Activated CD4-positive, alpha-beta T cell treated with anti-CD3 and anti-CD28 coated beads, Interleukin-2, amount 50 U/mL, for 4 hours (primary cell): ENCODE measurements at regions not wholly inside any gene's neighbourhood (a gene's known extent, or its start where the extent isn't known, plus 50 kb on each side); places are given as distances from the start of the nearest gene placed in this dataset.
"Not testable (repeated sequence)": the region's sequence is repeated elsewhere in the genome, so short reads cannot be mapped to it uniquely, and the experiment has no call there.

Source experiments
- DNase-seq, 2 experiments: peaks; one replicate each; pipeline ENCODE4 v3.0.0-alpha.2; 2020

DNA sequence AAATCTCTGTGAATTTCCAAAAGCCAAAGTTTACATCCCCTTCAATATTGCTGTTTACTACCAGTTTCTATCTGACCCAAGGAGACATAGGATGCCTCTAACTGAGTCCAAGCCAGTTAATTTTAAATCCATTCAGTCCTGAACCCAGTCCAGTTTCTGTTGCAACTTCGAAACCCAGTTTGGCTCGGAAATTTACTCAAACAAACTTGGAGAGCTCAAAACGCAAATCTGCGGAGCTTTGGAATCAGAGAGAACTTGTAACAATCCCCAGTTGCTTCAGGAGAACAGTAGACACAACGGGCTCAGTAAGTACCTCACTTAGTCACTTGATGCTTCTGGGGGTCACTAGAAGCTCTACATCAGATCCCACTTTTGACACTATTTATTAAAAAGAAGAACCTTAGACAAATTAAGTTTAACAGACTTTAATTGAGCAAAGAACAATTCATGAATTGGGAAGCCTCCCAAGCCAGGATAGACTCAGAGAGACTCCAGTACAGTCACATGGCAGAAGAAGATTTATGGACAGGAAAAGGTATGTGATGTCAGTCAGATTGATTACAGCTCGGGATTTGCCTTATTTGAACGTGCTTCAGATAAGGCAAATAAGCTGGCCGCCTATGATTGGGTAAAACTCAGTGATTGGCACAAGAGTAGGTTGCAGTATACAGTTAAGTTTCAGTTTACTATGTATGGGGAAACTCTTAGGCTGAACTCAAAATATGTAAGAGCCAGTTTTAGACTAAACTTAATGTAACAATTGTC, 118.0 kb downstream of the RFPL4B start:
- no peak for DNase-seq

DNA sequence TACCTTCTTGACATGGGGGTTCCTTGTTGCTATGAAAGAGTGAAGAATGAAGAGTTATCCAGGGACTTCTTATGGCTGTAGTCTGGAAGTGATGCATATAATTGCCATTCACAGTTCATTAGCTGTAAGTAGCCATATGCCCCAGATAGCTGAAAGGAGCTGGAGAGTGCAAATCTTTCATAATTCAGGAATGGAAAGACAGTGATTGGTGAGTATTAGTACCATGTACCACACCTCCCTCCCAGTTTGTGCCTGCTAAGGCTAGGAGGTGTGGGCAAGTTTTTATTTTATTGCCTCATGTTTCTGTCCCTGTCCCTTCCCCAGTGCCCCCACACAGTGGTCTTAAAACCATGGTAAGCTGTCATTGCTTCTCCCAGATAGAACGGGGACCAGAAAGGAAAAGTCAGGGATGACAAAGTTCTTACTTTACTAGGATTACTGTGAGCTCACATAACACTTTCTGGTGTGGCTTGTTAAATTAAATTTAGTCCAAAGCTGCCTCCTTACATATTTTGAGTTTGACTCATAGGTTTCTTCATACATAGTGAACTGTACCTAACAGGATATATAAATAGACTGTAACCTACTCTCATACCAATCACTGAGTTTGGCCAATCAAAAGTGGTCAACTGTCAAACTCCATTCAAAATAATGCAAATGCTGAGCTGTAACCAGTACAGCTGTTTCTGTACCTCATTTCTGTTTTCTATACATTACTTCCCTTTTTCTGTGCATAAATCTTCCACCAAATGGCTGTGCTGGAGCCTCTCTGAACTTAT, 119.4 kb downstream of the RFPL4B start:
- no peak for DNase-seq

DNA sequence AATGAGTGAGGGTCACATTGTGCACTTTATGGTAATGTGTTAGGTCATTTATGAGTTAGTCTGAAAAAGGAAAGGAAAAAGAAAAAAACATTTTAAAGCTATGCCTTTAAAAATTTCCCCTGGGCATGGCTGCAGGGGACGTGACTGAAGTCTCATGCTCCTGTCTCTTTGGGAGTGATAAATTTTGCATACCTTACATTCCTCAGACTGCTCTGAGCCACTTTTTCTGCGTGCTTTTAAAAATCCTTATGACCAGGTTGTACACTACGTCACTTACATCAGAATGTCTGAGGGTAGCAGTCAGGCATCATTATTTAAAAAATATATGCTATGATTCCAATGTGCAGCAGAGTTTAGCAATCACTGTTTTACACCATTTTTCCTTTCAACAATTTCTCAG, 121.2 kb downstream of the RFPL4B start:
- no peak for DNase-seq

DNA sequence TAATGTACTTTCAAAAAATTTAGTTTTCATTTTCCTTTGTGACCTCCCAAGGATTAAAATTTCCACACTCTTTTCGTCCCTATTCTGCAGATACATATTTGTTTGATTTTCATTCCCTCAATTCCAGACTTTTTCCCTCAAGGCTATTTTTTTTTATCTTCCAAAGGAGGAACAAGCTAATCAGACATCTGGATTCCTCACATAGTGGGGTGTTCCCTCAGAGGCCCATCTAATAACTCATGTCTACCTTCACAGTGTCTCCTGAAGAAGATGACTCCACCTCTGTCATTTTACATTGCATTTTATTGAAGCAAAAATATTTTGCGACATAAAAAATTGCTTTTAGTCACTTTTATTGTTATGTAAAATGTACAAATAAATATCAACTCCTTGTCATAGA, 122.2 kb downstream of the RFPL4B start:
- DNase-seq: no peak

DNA sequence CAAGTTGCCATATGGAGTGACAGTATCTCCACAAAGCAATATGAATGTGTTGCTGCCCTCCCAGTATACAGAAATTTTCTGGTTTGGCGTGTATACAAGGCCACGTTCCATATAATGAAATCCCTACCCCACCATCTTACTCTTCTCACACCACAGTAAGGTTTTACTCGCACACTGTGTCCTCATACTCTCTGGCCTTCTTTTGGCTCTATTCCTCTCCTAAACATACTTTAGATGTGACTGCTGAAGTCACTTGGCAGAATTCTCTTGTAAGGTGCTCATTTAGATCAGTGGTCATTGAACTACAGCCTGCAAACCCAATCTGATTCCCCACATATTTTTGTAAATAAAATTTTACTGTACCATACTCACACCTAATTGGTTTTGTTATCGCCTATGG, 123.2 kb downstream of the RFPL4B start:
- DNase-seq: no peak

DNA sequence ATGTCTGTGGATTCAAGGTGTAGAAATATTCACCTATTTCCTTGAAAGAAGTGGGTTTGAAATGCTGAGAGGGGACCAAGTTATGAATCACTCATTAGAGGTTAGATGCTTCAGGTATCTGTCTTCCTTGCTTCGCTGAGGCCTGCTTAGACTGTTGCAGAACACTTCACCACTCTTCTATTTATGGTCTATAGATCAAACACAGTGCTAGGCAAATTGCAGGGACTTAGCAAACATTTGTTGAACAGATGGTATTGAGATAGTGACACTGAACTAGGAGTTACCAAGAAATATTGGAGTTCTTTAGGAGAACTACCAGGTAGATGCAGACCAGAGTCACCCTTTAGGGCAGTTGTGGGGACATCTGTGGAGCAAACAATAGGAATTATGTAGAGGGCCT, 123.8 kb downstream of the RFPL4B start:
- no peak for DNase-seq

DNA sequence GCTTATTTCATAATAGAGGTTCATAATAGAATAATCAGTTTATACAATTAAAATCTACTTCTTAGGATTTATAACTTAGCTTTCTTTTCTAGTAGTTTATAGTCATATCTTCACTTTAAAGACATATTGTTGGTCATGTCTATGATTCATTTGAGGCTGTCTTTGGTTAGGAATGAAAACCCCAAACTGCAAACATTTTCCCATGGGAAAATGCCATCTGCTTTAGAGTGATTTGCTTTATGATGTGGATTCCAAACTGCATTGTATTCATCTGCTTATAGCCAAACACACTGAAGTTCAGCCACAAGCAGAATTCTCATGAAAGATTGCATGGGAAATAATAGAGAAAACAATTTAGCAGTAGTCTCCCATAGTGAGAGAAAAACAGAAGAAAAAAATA, 128.0 kb downstream of the RFPL4B start:
- no peak for DNase-seq

DNA sequence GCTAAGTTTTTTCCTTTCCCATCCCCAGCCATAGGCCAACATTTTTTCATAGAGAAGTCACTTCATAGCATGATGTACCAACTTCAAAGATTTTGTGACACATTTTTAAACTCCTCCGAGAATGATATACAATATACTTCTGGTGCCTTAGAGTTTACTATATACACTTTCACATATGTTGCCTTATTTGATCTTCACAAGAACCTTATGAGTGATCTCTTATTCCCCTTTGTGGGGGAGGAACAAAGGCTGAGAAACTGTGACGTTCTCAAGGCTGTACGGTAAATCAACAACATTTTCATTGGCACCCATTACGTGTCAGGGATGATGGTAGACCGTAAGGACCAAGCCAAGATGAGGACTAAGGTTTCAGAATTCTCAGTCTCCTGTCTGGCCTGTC, 130.0 kb downstream of the RFPL4B start:
- no peak for DNase-seq

DNA sequence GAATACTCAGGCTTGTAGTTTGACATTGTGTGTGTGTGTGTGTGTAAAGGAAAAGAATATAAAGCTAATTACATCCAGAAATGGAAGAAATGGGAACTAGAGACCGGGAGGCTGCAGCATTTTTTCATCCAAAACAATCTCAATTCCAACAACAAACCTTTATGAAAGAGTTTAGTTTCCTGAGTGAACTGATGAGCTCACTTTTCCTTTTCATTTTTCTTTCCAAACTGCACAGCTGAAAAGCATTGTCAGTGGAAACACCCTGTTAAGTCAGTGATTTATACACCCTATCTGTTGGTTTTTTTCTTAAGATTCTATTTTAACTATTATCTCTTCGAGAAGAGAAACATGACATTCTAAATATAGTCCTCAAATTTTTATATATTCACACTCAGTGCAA, 130.9 kb downstream of the RFPL4B start:
- no peak for DNase-seq

DNA sequence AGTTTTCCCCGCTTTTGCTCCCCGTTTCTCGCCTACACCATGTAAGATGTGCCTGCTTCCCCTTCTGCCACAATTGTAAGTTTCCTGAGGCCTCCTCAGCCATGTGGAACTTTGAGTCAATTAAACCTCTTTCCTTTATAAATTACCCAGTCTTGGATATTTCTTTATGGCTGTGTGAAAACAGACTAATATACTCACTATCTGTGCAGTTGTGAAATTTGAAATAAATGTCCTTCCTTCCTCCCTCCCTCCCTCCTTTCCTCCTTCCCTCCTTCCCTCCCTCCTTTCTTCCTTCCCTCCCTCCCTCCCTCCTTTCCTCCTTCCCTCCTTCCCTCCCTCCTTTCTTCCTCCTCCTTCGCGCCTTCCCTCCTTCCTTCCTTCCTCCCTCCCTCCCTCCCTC, 132.8 kb downstream of the RFPL4B start:
- not testable (repeated sequence) for DNase-seq

DNA sequence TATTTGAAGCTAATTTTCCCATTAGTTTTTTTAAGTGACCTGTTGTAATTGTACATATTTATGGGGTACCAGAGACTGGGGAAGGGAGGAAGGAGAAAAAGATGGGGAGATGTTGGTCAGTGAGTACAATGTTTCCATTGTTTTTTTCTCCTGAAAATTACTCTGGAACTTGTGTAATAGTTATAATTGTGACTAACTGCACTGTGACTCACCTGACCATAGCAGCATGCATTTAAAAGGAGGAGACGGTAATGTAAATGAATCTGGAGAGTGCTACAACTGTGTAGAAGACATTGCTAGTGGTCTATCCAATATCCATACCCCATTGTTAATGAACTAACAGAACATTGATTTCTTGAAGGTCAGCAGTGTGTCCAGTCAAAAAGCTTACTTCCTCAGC, 133.4 kb downstream of the RFPL4B start:
- no peak for DNase-seq

DNA sequence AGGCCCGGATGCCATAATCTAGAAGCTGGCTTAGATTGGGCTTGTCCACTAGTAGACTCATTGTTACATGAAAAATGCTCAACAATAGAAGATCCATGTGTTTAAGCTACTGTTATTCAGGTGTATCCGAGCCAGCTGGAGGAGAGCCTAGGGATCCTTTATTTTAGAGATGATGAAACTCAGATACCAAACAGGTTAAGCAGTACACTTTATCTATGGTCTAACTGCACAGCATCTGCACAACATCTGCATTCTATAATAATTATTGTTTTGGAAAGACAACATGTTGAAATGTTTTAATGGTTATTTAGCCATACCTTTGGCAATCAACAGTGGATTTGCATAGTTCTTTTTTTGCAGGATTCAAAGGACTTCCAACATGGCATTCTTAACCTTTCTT, 134.1 kb downstream of the RFPL4B start:
- no peak for DNase-seq

DNA sequence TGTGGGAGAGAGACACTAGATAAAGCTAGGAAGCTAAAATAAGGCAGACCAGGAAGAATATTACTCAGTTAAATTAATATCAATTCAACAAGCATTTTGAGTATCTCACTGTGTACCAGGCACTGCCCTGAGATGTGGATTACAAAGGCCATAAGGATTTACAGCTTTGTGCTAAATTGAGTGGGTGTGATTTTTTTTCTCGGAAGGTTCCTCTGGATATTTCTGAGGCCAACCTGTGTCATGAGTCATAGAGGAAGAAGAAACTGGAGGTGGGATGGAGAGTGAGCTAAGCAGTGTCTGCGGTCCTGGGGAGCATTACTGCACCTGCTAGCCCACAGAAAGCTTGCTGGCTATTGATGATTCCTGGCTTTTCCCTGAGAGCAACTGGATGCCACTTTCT, 135.2 kb downstream of the RFPL4B start:
- DNase-seq: no peak

DNA sequence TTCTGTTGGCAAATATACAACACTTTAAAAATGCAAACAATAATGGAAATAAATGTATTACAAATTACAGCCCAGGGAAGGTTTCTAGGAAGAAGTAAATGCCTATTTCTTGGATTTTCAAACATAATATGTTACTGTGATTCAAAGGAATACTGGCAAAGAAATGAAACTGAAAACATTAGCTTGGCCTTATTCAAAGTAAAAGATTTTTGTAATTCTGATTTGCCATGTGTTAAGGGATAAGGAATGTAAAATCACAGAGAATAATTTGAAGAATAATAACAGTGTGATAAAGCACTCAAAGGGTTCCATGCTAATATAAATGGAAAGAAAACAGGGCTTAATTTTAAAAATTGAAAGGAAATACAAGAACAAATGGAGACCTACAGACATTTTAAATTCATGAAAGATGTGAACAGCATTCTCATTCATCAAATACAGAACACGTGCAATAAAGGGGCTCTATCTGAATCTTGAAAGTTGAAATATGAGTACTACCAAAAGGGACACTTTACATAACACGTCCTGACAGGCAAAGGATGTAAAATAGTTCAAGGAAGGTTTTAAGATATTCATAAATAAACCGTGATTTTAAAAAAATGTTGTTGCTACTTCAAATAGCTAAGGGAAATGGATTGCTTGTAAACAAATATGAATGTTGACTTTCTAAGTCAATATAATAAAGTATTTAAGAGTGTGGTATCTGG, 138.1 kb downstream of the RFPL4B start:
- no peak for DNase-seq

DNA sequence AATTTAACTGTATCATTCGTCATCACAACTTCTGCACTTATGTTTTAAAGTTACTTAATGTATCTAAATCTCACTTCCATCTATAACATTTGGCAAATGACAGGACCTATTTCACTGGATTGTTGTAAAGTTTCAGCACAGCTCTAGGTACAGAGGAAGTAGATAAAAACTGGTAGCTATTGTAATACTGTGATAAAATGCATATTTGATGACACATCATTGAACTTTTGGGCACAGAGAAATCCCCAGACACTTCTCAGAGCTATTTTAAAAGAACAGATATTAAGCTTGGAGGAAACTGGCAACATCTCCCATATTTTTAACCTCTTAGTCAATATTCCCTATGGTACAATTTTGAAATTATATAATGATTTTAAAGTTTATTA, 138.7 kb downstream of the RFPL4B start:
- no peak for DNase-seq

DNA sequence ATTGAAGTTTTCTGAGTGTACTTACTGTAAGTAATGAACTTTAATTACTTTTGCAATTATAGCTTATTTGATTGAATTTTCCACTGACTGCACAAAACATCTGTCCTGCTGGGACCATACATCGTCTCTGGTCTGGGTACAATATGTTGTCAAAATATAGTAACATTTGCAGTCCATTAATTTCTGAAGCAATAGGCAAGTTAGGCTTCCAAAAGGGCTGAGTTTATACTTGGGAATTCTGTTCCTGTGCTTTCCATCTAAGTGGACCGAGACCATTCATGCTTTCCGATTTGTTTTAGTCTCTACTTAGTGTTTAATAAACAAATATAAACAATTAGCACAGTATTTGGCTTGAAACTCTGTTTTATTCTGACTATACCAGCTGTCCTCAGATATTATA, 139.3 kb downstream of the RFPL4B start:
- DNase-seq: no peak

DNA sequence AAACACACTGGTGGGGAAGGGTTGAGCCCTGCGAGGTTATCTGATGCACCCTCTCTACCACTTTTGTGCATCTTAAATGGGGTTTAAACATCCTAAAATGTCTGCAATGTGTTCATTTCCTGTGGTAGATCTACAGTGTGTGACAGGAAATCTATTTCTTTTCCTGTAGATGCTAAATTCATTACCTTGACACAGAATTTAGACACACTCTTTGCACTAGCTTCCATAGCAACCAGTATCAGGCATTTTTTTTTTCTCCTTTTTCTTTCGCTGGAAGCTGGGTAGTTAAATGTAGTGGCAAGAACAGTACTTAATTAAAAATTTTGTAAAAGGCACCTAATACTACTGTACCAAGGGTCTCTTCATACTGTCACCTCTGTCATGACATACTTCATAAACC, 141.1 kb downstream of the RFPL4B start:
- no peak for DNase-seq

DNA sequence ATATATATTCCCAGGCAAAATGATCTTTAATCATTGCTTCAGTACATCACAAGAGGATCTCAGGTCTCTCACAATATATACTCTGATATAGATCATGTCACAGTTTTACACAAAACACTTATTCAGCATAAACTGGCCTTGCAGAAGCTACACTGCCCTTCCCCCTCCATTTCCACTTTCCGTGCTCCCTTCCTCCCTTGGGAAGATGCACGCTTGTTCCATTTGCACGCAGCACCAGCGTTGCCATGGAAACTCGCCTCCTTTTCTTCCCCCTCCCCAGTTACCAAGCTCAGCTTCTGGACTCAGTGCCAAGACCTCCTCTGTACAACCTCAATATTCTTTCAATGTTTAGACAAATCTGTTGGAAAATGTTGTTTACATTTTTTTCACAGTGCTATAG, 154.6 kb downstream of the RFPL4B start:
- DNase-seq: no peak

DNA sequence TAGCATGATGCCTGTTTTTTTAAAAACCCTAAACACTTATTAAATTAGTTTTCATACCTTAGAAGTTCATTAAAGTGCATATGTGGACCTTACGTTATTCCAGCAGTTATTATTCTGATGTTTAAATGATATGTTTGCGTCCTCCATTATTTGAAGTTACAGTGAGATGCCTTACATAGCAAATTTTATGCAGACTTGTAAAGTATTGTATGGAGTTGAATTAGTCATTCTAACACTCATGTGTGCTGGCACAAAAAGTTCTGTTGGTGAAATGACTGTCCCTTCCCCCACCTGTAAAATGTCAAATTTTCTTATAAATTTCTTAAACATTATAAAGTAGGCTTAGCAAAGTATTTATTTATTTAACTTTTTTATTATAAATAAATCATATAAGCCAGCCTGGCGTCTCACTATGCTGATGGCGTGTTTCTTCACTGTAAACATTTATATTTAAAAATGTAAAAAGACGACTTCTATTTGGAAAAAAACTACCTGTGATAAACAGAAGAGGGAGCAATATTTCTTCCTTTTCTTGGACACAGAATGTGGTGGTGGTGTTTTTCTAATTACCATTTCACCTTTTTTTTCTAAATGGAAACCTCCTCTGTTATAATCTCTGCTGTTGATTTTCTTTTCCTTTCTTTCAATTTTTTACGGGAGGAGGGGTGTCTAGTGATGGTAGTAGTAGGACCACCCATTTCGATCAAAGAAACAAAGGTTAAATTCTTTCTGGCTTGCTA, 155.4 kb downstream of the RFPL4B start:
- no peak for DNase-seq

DNA sequence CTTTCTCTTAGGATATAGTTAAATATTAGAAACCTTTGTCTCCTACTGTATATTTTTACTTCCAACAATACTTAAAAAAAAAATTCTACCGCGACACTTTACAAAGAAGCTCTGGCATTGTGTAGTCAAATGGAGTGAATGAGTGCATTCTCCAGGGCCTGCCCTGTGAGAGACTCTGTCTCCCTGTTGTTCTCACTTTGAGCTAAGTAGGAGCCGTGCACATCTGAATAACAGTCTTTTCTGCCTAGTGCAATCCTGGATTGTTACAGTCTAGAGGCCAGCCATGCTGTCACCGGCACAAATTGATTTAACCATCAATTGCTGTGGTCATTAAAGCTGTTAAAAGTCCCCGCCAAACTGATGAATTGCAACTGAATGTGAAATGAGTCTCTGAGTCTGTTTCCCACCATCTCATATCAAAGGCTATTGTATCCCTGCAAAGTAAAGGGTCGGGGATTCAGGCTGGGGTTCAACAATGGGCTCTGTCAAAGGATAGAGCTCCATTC, 156.0 kb downstream of the RFPL4B start:
- DNase-seq: no peak

DNA sequence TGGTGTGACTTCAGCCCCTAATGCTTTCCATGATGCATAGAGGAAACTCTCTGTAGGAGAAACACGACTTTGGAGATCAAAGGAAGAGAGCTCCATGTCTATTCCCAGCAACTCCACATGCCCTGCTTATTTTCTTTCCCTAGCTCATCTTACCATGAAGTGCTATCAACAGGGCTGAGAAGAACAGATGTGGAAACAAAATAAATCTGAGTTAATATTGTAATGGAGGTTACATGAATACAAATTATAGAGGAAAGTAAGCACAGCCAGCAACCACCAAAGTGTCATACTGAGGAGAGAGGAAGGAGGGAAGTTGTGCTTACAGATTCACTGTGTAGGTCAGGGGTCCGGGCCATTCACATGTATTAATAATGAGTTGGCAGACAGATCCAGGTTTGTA, 157.5 kb downstream of the RFPL4B start:
- no peak for DNase-seq

DNA sequence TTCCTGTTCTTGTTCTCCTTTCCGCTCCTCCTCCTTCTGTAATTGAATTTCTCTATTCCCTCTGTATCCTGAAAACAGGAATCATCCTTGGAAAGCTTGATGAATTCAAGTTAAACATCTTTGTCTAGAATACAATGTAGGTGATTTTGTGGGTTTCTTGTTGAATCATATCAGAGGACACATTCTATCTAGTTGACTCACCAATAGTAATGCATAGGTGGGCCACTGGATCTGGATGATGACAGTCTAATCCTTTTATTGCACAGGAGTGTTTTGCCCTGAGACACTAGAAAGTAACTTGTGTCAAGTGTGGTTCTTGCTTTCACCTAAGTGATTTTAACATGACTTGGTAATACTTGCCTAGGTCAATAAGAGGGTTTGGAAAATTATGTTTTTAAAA, 164.3 kb downstream of the RFPL4B start:
- no peak for DNase-seq

DNA sequence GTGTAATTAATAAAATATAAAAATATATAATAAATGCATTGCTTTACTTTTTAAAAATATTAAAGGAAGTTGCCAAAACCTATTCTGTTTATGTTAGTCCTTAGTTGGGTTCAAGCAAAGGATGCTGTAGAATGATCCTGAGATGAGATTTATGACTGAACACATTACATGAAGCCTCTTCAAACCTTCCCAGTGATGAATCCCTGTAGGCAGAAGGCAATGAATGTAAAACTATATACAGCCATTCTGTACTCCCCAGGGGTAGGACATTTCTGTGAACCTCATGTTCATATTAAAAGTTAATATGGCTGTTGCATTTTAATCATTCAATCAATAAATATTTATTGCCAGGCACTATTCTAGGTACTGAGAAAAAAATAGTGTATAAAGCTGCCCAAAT, 166.0 kb downstream of the RFPL4B start:
- DNase-seq: no peak
